ENCODE measurements at regions not wholly inside any gene's neighbourhood (a gene's known extent, or its start where the extent isn't known, plus 50 kb on each side); places are given as distances from the start of the nearest gene placed in this dataset.

- no peak for TF ChIP-seq CEBPB (IDR thresholded peaks at IDR 0.05; ENCODE audit: borderline replicate concordance in 1 of 2, low read depth in 2 of 2, low read length in 2 of 2)
- TF ChIP-seq KLF5 (IDR thresholded peaks at IDR 0.05; ENCODE audit: partially characterized antibody) = no peak
- TF ChIP-seq CBX5 (IDR thresholded peaks at IDR 0.05; ENCODE audit: low read depth) = no peak
- TF ChIP-seq RELA (IDR thresholded peaks at IDR 0.05; ENCODE audit: borderline replicate concordance, partially characterized antibody) = no peak
- TF ChIP-seq E2F4 (IDR thresholded peaks at IDR 0.05; ENCODE audit: low read depth, low read length) = no peak
- TF ChIP-seq BHLHE40 (IDR thresholded peaks at IDR 0.05; ENCODE audit: borderline replicate concordance in 1 of 2, low read depth in 2 of 2, low read length in 1 of 2) = no peak
- TF ChIP-seq SREBF2 (IDR thresholded peaks at IDR 0.05; ENCODE audit: low read length) = no peak
- no peak for TF ChIP-seq TCF7 (IDR thresholded peaks at IDR 0.05; ENCODE audit: borderline replicate concordance)
- no peak for TF ChIP-seq CHD1 (IDR thresholded peaks at IDR 0.05; ENCODE audit: low read depth, low read length)
- no peak for TF ChIP-seq RFX5 (IDR thresholded peaks at IDR 0.05; ENCODE audit: low read depth, low read length)
- TF ChIP-seq NFXL1 (IDR thresholded peaks at IDR 0.05; ENCODE audit: borderline replicate concordance) = no peak
- TF ChIP-seq BMI1 (IDR thresholded peaks at IDR 0.05; ENCODE audit: borderline replicate concordance) = no peak
- TF ChIP-seq RUNX3 (IDR thresholded peaks at IDR 0.05; ENCODE audit: low read length) = no peak
- TF ChIP-seq ZNF274 (IDR thresholded peaks at IDR 0.05; ENCODE audit: insufficient read depth, insufficient read length) = no peak
- no peak for TF ChIP-seq MAX (IDR thresholded peaks at IDR 0.05; ENCODE audit: low read depth, low read length)
- BruUV-seq (replicated peaks) = no TSS peak
- no peak for DNase-seq (ENCODE audit: low read depth, low spot score)
- H4K20me1 ChIP-seq (ENCODE audit: control insufficient read depth, insufficient read depth) = no peaks in the 10 kb centered on the region
- peaks cover 0 to 2% of the 10 kb centered on the region in 2 experiments; a peak in 3 of 4 replicates for H3K27me3 ChIP-seq (replicated peaks in 1 of 2; ENCODE audit: control insufficient read depth in 2 of 2, insufficient read depth in 2 of 2, low read length in 1 of 2)
- H3K9me3 ChIP-seq (replicated peaks; ENCODE audit: control insufficient read depth, insufficient read depth, low read length) = no peaks in the 10 kb centered on the region
- no peak overlapping the region for H2AFZ ChIP-seq (ENCODE audit: control insufficient read depth, low read depth, low read length)
- ChIA-PET SMC1A (ENCODE audit: uncharacterized antibody, unreplicated experiment) (interaction anchor here (0.7 to 0.9 kb wide), 2 partner anchors 17 to 1786 kb away, joined by 3 read pairs; no protein-coding TSS in a partner anchor), POLR2A (no interaction called here), RAD21 (ENCODE audit: unreplicated experiment) (no interaction called here), CTCF (no interaction called here)
- no peak for ATAC-seq
- FAIRE-seq = no peak
- no peak overlapping the region for H3K4me3 ChIP-seq
- H3K27ac ChIP-seq (ENCODE audit: control insufficient read depth, insufficient read depth) = no peak overlapping the region
- H3K4me2 ChIP-seq (ENCODE audit: control insufficient read depth, insufficient read depth) = no peak overlapping the region
- no peak overlapping the region for H3K9ac ChIP-seq (ENCODE audit: control insufficient read depth, insufficient read depth, low read length)
- intact Hi-C loops (cut with micrococcal nuclease; ENCODE audit: unreplicated experiment) = no loop called here
- H3K79me2 ChIP-seq (ENCODE audit: control insufficient read depth, insufficient read depth, low read length) = no peaks in the 10 kb centered on the region
- H3K4me1 ChIP-seq (ENCODE audit: control insufficient read depth, insufficient read depth, low read length) = no peaks in the 10 kb centered on the region
- in situ Hi-C loops (cut with MboI) = no loop called here
- H3K36me3 ChIP-seq (ENCODE audit: control insufficient read depth in 2 of 2, insufficient read depth in 2 of 2, low read length in 1 of 2) = no peaks in the 10 kb centered on the region
These were observed 270.5 kb downstream of the TRIB2 start for GRCh38 chr2:12987246-12987645.
